BJ (cell line): ENCODE measurements at regions not wholly inside any gene's neighbourhood (a gene's known extent, or its start where the extent isn't known, plus 50 kb on each side); places are given as distances from the start of the nearest gene placed in this dataset.
"Not testable (repeated sequence)": the region's sequence is repeated elsewhere in the genome, so short reads cannot be mapped to it uniquely, and the experiment has no call there.

Source experiments
- CTCF ChIA-PET: fragments of 350-600 bp; formaldehyde crosslinking; extraction: SDS; loops from one replicate; lab custom pipeline; 2021; ENCODE audit warnings: antibody characterized with exemption, inconsistent platforms; lab: Yijun Ruan, JAX
- POLR2A ChIA-PET: fragments of 300-600 bp; sonication (Branson Sonifier 250); formaldehyde crosslinking; extraction: SDS; loops from one replicate; lab custom pipeline; 2021; ENCODE audit warnings: antibody characterized with exemption; lab: Charles Lee
- DNase-seq: peaks from one replicate; pipeline ENCODE4 v3.0.0-alpha.2; 2011; ENCODE audit warnings: low read depth
- H3K27me3 ChIP-seq: 2 replicates; pipeline ENCODE4 v1.6.0; 2011; ENCODE audit warnings: low read length; ENCODE audit not compliant: control insufficient read depth, insufficient read depth
- H3K36me3 ChIP-seq: 2 replicates; pipeline ENCODE4 v1.5.1; 2011; ENCODE audit warnings: low read length; ENCODE audit not compliant: control insufficient read depth, insufficient read depth
- H3K4me3 ChIP-seq: 2 replicates; pipeline ENCODE4 v1.5.1; 2011; ENCODE audit warnings: low read depth, mild to moderate bottlenecking, control low read depth, low read length
- CTCF ChIP-seq: IDR thresholded peaks from 2 replicates; pipeline ENCODE4 v1.5.1; 2011; ENCODE audit warnings: low read depth, mild to moderate bottlenecking, control low read depth, inconsistent platforms, low read length, moderate library complexity; ENCODE audit not compliant: insufficient read depth

DNA sequence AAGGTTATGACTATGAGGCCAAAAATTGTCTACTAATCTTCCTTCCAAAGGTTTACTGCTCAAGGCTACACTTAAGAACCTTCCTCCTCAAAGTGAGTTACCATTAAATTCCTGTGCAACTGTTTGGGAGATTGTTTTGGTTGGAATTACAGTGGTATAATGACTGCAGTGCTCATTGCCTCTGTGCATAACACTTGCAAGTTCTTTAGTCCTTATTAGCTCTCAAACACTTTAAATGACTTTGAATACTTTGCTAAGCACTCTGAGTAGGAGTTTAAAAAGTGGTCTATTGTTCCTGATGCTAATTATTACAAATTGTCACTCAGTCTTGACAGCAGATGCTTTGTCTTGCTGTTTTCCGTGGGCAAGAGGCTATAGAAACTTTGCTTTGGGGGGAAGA is 422.8 kb upstream of the PABPC4L start:
- ChIA-PET CTCF (no interaction called here), POLR2A (no interaction called here)
- Histone ChIP-seq H3K27me3 (no peaks in the 10 kb centered on the region), H3K4me3 (no peak overlapping the region), H3K36me3 (no peaks in the 10 kb centered on the region)
- no peak for DNase-seq
- TF ChIP-seq CTCF: no peak

- POLR2A ChIA-PET, CTCF ChIA-PET, H3K27me3 ChIP-seq, H3K4me3 ChIP-seq, DNase-seq, H3K36me3 ChIP-seq: not testable (repeated sequence)
Observed at GRCh38 chr4:134622626-134623575, 421.3 kb upstream of the PABPC4L start.

DNA sequence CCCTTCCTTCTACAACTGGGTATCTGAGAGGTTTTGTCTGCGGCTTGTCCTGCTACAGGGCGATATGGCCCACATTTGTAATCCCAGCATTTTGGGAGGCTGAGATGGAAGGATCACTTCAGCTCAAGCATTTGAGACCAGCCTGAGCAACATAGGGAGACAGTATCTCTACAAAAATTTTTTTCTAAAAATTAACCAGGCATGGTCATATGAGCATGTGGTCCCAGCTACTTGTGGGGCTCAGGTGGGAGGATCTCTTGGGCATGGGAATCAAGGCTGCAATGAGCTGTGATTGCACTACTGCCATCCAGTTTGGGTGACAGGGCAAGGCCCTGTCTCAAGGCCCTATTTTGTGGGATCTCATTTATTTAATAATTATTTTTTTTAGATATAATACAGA is 420.6 kb upstream of the PABPC4L start:
- no peak for TF ChIP-seq CTCF
- DNase-seq: no peak
- H3K36me3 ChIP-seq: no peaks in the 10 kb centered on the region
- no peak overlapping the region for H3K4me3 ChIP-seq
- H3K27me3 ChIP-seq: no peaks in the 10 kb centered on the region
- POLR2A ChIA-PET: no interaction called here
- CTCF ChIA-PET: no interaction called here

DNA sequence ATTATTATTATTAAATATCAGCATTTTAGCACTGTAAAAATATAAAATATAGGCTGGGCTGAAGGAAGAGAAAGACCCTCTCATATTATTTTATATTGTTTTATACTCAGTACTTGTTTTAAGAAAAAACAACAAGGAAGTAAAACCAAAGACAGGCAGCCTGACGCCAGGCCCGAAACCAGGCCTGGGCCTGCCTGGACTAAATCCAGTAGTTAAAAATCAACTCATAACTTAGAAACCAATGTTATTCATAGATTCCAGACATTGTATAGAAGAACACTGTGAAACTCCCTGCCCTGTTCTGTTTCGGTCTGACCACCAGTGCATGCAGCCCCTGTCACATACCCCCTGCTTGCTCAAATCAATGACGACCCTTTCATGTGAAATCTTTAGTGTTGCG is 420.1 kb upstream of the PABPC4L start:
- POLR2A ChIA-PET, CTCF ChIA-PET, H3K27me3 ChIP-seq, H3K36me3 ChIP-seq, H3K4me3 ChIP-seq, DNase-seq: not testable (repeated sequence)

GRCh38 chr4:134610956-134611355 is 409.4 kb upstream of the PABPC4L start:
- Histone ChIP-seq H3K4me3 (no peak overlapping the region), H3K27me3 (no peaks in the 10 kb centered on the region), H3K36me3 (no peaks in the 10 kb centered on the region)
- TF ChIP-seq CTCF: no peak
- CTCF ChIA-PET: no interaction called here
- POLR2A ChIA-PET: no interaction called here
- no peak for DNase-seq

- POLR2A ChIA-PET: no interaction called here
- H3K36me3 ChIP-seq: no peaks in the 10 kb centered on the region
- H3K27me3 ChIP-seq: no peaks in the 10 kb centered on the region
- no peak for TF ChIP-seq CTCF
- DNase-seq: no peak
- no peak overlapping the region for H3K4me3 ChIP-seq
- CTCF ChIA-PET: no interaction called here
Observed at GRCh38 chr4:134610172-134610571, 408.6 kb upstream of the PABPC4L start.
